Adipocyte (in vitro differentiated cells): ENCODE measurements at regions not wholly inside any gene's neighbourhood (a gene's known extent, or its start where the extent isn't known, plus 50 kb on each side); places are given as distances from the start of the nearest gene placed in this dataset.

Experiments
- DNase-seq: peaks from one replicate; pipeline ENCODE4 v3.0.0-alpha.2; 2015; ENCODE audit warnings: low read depth
- H3K27me3 ChIP-seq: replicated peaks from 2 replicates; pipeline ENCODE4 v1.7.0; 2013; ENCODE audit warnings: mild to moderate bottlenecking, low read length, moderate library complexity; ENCODE audit not compliant: control insufficient read depth, insufficient read depth
- H3K36me3 ChIP-seq: 2 replicates; pipeline ENCODE4 v1.7.0; 2013; ENCODE audit warnings: low read length, mild to moderate bottlenecking, moderate library complexity; ENCODE audit not compliant: control insufficient read depth, insufficient read depth, severe bottlenecking
- H3K4me1 ChIP-seq: 2 replicates; pipeline ENCODE4 v1.7.0; 2013; ENCODE audit warnings: mild to moderate bottlenecking, low read length, moderate library complexity; ENCODE audit not compliant: control insufficient read depth, insufficient read depth
- H3K4me3 ChIP-seq: 2 replicates; pipeline ENCODE4 v1.7.0; 2013; ENCODE audit warnings: mild to moderate bottlenecking, low read length, moderate library complexity
- H3K9ac ChIP-seq: 2 replicates; pipeline ENCODE4 v1.7.0; 2013; ENCODE audit warnings: mild to moderate bottlenecking, low read length, moderate library complexity
- H3K9me3 ChIP-seq: 2 replicates; pipeline ENCODE4 v1.7.0; 2013; ENCODE audit warnings: mild to moderate bottlenecking, low read length, moderate library complexity; ENCODE audit not compliant: control insufficient read depth

GRCh38 chr11:92781151-92781550 lies 188.3 kb upstream of the MTNR1B start:
- Histone ChIP-seq H3K27me3 (no peaks in the 10 kb centered on the region), H3K9me3 (no peaks in the 10 kb centered on the region), H3K4me3 (no peak overlapping the region), H3K9ac (no peak overlapping the region), H3K4me1 (no peaks in the 10 kb centered on the region), H3K36me3 (no peaks in the 10 kb centered on the region)
- no peak for DNase-seq

GRCh38 chr11:92782806-92783205 lies 186.6 kb upstream of the MTNR1B start:
- H3K9me3 ChIP-seq, result no peaks in the 10 kb centered on the region
- H3K4me1 ChIP-seq, result no peaks in the 10 kb centered on the region
- H3K9ac ChIP-seq, result no peak overlapping the region
- H3K27me3 ChIP-seq, result no peaks in the 10 kb centered on the region
- no peak for DNase-seq
- no peak overlapping the region for H3K4me3 ChIP-seq
- no peaks in the 10 kb centered on the region for H3K36me3 ChIP-seq

- Histone ChIP-seq H3K27me3 (no peaks in the 10 kb centered on the region), H3K4me3 (no peak overlapping the region), H3K4me1 (no peaks in the 10 kb centered on the region), H3K36me3 (no peaks in the 10 kb centered on the region), H3K9me3 (no peaks in the 10 kb centered on the region), H3K9ac (no peak overlapping the region)
- DNase-seq, result no peak
Observed at GRCh38 chr11:92784331-92784730, 185.1 kb upstream of the MTNR1B start.

- Histone ChIP-seq H3K4me3 (no peak overlapping the region), H3K9ac (no peak overlapping the region), H3K9me3 (no peaks in the 10 kb centered on the region), H3K4me1 (no peaks in the 10 kb centered on the region), H3K36me3 (no peaks in the 10 kb centered on the region), H3K27me3 (no peaks in the 10 kb centered on the region)
- no peak for DNase-seq
Observed at GRCh38 chr11:92787638-92788037, 181.8 kb upstream of the MTNR1B start.

GRCh38 chr11:92789761-92790160 lies 179.7 kb upstream of the MTNR1B start:
- Histone ChIP-seq H3K9ac (no peak overlapping the region), H3K36me3 (no peaks in the 10 kb centered on the region), H3K27me3 (no peaks in the 10 kb centered on the region), H3K9me3 (no peaks in the 10 kb centered on the region), H3K4me3 (no peak overlapping the region), H3K4me1 (no peaks in the 10 kb centered on the region)
- no peak for DNase-seq

GRCh38 chr11:92790366-92790765 lies 179.1 kb upstream of the MTNR1B start:
- DNase-seq, result no peak
- H3K4me3 ChIP-seq, result no peak overlapping the region
- no peaks in the 10 kb centered on the region for H3K9me3 ChIP-seq
- H3K4me1 ChIP-seq, result no peaks in the 10 kb centered on the region
- H3K9ac ChIP-seq, result no peak overlapping the region
- H3K27me3 ChIP-seq, result no peaks in the 10 kb centered on the region
- H3K36me3 ChIP-seq, result no peaks in the 10 kb centered on the region

GRCh38 chr11:92790926-92791616 lies 178.4 kb upstream of the MTNR1B start:
- Histone ChIP-seq H3K36me3 (no peaks in the 10 kb centered on the region), H3K4me3 (no peak overlapping the region), H3K27me3 (no peaks in the 10 kb centered on the region), H3K9ac (no peak overlapping the region), H3K9me3 (no peaks in the 10 kb centered on the region), H3K4me1 (no peaks in the 10 kb centered on the region)
- no peak for DNase-seq

GRCh38 chr11:92791886-92792285 lies 177.6 kb upstream of the MTNR1B start:
- H3K4me3 ChIP-seq, result no peak overlapping the region
- no peaks in the 10 kb centered on the region for H3K4me1 ChIP-seq
- DNase-seq, result no peak
- no peak overlapping the region for H3K9ac ChIP-seq
- no peaks in the 10 kb centered on the region for H3K9me3 ChIP-seq
- H3K36me3 ChIP-seq, result no peaks in the 10 kb centered on the region
- H3K27me3 ChIP-seq, result no peaks in the 10 kb centered on the region

GRCh38 chr11:92793189-92793588 lies 176.3 kb upstream of the MTNR1B start:
- H3K4me3 ChIP-seq, result no peak overlapping the region
- H3K9me3 ChIP-seq, result no peaks in the 10 kb centered on the region
- no peaks in the 10 kb centered on the region for H3K4me1 ChIP-seq
- H3K36me3 ChIP-seq, result no peaks in the 10 kb centered on the region
- no peak for DNase-seq
- H3K9ac ChIP-seq, result no peak overlapping the region
- H3K27me3 ChIP-seq, result no peaks in the 10 kb centered on the region

GRCh38 chr11:92794783-92795182 lies 174.7 kb upstream of the MTNR1B start:
- DNase-seq, result no peak
- Histone ChIP-seq H3K4me3 (no peak overlapping the region), H3K4me1 (no peaks in the 10 kb centered on the region), H3K9ac (no peak overlapping the region), H3K9me3 (no peaks in the 10 kb centered on the region), H3K36me3 (no peaks in the 10 kb centered on the region), H3K27me3 (no peaks in the 10 kb centered on the region)

- Histone ChIP-seq H3K4me3 (no peak overlapping the region), H3K9me3 (no peaks in the 10 kb centered on the region), H3K4me1 (no peaks in the 10 kb centered on the region), H3K9ac (no peak overlapping the region), H3K36me3 (no peaks in the 10 kb centered on the region), H3K27me3 (peaks cover 2% of the 10 kb centered on the region)
- DNase-seq, result no peak
Observed at GRCh38 chr11:92796744-92797143, 172.7 kb upstream of the MTNR1B start.

- no peaks in the 10 kb centered on the region for H3K36me3 ChIP-seq
- H3K4me3 ChIP-seq, result no peak overlapping the region
- no peak overlapping the region for H3K9ac ChIP-seq
- no peak for DNase-seq
- H3K27me3 ChIP-seq, result peaks cover 7% of the 10 kb centered on the region
- no peaks in the 10 kb centered on the region for H3K9me3 ChIP-seq
- H3K4me1 ChIP-seq, result no peaks in the 10 kb centered on the region
Observed at GRCh38 chr11:92797874-92798273, 171.6 kb upstream of the MTNR1B start.
